COR-L47 (cell line): ENCODE measurements at regions not wholly inside any gene's neighbourhood (a gene's known extent, or its start where the extent isn't known, plus 50 kb on each side); places are given as distances from the start of the nearest gene placed in this dataset.
A peak's percentile ranks its signal among the peaks of the same experiment; 100 is the strongest.

ENCODE experiments used
- DNase-seq: peaks from one replicate; lab custom pipeline; 2025; lab: John Stamatoyannopoulos, UW

GRCh38 chr17:36661047-36661666, 59.8 kb downstream of the MRM1 start:
- DNase-seq, result peak; percentile 62

DNA sequence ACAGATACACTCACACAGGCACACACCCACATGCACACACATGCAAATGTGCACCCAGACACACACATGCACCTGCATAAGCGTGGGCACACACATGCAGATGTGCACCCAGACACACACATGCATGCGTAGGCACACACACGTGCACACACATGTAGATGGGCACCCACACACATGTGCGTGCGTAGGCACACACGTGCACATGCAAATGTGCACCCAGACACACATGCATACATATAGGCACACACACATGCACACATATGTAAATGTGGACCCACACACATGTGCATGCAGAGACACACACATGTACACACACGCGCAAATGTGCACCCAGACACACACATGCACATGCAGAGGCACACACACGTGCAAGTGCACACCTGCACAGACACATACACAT, 60.3 kb downstream of the MRM1 start:
- no peak for DNase-seq

- DNase-seq, result no peak
Observed at GRCh38 chr17:36665417-36665816, 64.0 kb downstream of the MRM1 start.

- DNase-seq, result no peak
Observed at GRCh38 chr17:36667922-36668321, 66.5 kb downstream of the MRM1 start.

GRCh38 chr17:36668824-36669223, 67.4 kb downstream of the MRM1 start:
- DNase-seq, result no peak

- DNase-seq, result no peak
Observed at GRCh38 chr17:36671144-36671543, 69.8 kb downstream of the MRM1 start.

DNA sequence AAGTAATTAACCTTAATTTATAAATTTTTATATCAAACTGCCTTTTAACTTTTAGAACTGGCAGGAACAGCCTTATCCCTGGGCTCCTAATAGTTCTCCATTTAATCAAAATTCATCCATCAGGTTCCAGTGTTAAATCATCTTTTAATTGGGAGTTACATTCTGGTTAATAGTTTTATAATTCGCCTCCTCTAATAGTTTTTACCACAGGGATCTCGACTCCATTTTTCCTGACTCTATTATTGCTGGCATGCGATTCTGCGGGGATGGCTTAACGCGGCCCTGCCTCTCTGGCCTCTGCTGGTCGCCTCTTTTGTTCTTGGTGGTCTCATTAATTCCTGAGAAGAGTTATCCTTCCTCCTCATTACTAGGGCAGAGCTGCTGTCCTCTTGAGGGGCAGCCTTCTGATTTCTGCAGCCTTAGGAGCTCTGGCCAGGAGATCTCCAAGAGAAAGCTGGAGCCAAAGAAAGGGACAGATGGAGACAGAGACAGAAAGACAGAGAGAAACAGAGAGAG, 71.1 kb downstream of the MRM1 start:
- DNase-seq, result no peak

DNA sequence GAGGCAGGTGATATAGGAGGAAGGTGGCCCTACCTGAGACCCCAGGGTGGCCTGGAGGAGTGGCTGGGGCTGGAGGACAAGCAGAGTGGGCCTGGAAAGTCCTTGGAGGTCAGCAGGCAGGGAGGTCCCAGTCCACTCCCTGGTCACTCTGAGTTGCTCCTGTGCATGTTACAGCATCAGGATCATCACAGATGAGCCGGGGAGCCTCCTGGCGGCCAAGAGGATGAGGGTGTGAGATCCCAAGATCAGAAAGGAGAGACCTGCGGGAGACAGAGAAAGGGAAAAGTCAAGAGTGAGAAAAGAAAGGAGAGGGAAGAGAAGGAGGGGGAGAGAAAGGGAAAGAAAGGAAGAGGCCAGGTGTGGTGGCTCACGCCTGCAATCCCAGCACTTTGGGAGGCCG, 71.7 kb downstream of the MRM1 start:
- no peak for DNase-seq

DNA sequence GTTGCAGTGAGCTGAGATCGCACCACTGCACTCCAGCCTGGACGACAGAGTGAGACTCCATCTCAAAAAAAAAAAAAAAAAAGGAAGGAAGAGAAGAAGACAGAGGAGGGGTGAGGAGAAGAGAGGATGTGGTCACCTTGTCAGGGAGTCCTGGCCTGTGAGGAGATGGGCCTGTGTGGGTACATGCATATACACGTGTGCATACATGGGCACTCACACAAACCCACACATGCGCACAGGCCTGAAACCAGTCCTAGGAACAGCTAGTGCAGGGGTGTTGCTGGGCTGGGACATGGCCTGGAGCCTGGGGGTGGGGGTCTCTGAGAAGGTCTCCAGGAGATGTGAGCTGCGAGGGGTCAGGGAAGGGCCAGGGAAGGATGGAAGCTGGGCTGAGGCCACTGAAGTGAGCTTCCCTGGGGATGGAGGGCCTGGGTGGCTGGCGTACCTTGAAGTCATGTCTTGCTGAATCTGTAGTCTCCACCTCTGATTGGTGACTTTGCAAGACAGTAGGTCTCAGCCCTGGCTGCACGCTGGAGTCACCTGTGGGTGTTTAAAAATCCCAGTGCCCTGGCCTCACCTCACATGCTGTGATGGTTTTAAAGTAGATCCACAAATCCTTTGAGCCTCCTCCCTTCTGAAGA, 72.4 kb downstream of the MRM1 start:
- DNase-seq, result no peak

- DNase-seq, result no peak
Observed at GRCh38 chr17:36674278-36674650, 72.9 kb downstream of the MRM1 start.

DNA sequence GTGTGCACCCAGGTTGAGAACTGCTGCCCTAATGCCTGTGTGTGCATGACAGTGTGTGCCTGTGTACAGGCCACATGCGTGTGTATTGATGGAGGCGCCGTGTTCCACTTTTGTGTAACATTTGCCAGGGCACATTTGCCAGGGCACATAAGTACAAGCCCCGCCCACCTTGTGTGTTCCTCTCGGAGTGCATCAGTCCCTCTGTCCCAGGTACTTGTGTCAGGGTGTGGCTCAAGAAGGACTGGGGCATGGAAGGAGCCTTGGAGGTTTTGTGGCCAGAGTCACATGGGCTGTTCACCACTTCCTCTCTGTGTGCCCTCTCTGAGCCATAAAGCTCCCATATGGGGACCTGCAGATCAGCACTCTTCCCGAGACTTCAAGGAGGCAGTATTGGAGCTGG, 73.9 kb downstream of the MRM1 start:
- no peak for DNase-seq

- DNase-seq, result no peak
Observed at GRCh38 chr17:36675786-36676185, 74.4 kb downstream of the MRM1 start.

DNA sequence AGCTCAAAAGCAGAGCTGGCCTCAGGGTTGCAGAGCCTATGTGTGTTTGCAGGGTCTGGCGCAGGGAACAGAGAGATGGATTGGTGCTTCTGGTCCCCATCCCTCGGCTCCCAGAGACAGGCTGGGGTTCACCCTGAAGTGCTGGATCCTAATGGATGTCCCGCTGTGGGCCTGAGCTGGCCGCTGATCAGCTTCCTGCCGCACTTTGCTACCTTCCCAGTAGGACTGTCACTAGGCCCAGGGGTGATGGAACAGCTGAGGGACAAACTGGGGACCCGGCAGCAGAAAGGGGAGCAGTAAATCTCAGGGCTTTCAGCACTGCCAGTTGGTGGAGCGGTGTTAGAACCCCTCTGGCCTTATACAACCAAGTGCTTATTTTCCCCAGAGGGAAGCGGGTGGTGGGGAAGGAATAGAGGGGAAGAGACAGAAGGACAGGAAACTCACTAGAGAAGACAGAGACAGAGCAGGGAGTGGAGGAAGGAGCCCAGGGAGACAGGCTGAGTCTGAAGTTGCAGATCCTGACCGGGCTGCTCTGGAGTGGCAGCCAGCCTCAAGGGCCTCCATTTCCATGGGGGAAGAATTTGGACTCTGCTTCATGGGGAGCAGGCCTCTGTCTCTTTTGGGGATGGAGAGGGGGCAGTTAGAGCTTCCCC, 78.6 kb downstream of the MRM1 start:
- DNase-seq, result no peak

- no peak for DNase-seq
Observed at GRCh38 chr17:36680701-36681202, 79.4 kb downstream of the MRM1 start.

DNA sequence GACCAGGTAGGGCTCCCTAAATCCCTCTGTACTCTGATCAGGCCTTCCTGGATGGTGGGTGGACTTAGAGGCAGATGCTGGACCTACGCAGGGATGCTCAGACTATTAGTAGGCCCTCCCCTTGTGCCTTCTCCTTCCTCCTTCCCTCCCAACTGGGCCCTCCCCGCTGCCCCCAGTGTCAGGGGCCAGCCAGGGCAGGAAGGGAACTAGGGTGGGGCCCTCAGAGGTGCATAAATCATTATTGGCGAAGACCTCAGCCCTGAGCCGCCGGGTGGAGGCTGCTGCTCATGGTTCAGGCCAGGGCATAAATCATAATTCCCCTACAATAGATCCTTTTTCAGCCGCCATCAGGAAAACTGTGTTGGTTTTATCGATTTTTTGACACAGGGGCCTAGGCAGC, 81.4 kb downstream of the MRM1 start:
- no peak for DNase-seq

GRCh38 chr17:36683387-36683786, 82.0 kb downstream of the MRM1 start:
- no peak for DNase-seq

DNA sequence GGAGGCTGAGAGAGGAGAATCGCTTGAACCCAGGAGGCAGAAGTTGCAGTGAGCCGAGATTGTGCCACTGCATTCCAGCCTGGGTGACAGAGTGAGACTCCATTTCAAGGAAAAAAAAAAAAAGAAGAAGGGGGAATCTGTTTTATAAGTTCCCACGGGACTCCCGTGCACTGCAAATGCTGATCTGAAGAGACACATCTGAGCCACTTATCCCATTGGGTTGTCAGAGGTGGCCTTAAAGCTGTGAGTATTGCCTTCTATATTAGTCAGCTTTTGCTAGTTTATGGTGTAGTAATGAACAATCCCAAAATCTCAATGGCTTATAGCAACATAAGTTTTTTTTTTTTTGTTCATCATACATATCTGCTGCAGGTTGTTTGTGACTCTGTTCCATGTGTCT, 82.8 kb downstream of the MRM1 start:
- DNase-seq, result no peak

GRCh38 chr17:36686123-36686669, 84.8 kb downstream of the MRM1 start:
- no peak for DNase-seq

DNA sequence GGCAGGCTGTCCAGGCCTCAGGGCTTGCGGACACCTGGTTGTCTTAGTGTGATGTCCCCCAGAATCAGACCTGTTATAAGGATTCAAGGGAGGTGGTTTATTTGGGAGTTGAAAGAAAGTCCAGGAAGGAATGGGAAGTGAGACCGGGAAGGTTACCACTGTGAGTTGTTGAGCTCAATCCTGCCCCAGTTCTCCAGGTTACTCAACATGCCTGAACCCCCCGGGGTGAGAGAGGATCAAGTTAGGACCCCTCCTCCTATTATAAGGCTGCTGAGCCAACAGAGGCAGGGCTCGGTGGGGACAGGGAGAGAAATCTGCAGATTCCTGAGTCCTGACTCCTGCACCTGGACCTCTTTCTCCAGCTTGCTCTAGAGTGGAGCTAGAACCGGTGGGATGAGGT, 86.4 kb downstream of the MRM1 start:
- DNase-seq, result no peak

DNA sequence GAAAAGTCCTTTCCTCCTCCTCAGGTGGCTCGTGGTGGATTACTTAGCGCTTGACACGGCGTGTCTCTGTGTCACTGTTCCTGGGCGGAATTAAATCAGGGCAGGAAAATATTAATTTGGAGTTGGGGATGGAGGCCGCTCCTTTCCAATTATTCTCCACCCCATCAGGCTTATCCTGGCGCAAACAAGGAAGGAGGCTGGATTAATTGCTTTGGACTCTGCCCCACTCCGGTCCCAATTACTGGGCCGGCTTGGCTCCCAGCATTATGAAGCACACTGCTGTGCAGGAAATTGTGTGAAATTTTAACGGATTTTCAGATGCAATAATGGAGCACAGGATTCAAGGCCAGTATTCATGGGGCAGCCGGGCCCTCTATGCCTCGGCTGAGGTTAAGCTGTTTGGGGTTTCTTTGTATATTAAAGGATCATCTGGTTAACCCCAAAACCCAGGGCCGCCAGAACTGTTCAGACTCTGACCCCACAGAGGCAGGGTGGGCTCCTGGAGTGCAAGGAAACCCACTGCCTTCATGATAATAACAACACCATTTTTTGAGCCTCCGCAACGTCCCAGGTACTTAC, 87.8 kb downstream of the MRM1 start:
- peak; percentile 15 for DNase-seq

DNA sequence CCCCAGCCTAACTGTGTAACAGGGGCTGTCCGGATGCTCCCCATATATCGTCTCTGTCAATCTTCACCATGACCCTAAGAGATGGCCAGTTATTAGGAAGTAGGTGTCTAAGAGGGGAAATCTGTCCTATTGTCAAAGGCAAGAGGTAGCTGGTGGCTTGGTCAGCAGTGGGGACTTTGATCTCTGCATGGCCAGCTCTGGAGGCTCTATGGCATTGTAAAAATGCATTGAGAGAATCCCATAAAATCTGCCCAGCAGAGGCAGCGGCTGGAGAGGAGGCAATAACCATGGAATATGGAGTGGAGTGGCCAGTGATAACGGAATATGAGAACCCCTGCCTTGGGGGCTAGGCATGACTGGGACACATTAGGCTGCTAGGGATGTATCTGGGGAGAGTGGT, 88.8 kb downstream of the MRM1 start:
- no peak for DNase-seq

DNA sequence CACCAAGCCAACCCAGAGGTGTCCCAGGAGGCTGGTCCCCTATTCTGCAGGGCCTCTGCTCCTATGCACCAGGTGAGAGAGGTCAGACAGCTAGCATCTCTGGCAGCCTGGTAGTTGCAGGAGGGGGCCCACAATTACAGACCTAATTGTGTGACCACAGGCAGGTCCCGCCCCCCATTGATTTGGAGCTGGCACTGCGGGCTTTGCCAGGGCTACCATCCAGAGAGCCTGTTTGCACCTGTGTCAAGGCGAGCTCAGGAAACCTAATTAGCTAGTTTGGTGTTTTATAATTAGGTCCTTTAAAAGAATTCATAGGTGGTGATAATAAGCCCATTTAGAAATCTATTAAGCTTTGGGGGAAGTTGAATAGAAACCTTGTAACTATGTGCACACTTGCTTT, 90.2 kb downstream of the MRM1 start:
- peak; percentile 74 for DNase-seq

GRCh38 chr17:36695082-36695481, 93.7 kb downstream of the MRM1 start:
- DNase-seq, result no peak
